ENCODE measurements at regions not wholly inside any gene's neighbourhood (a gene's known extent, or its start where the extent isn't known, plus 50 kb on each side); places are given as distances from the start of the nearest gene placed in this dataset.
A peak's percentile ranks its signal among the peaks of the same experiment; 100 is the strongest.

DNA sequence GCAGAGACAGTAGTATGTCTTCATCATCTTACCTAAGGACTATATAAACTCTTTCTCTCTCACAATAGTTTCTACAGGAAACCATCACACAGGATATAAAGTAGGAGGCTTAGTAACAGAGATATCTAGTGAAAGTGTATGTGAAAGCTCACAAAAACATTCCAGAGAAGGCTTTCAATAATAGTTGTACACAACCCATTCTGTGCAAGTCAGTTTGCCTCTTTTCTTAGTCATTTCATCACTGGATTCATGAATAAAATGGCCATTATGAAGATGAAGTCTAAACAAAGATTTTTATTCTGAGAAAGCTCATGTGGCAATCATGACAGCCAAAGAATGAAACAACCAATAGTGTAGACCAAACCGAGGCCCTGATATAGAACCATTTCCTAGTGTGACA is 178.8 kb downstream of the GNAT3 start:
- H3K36me3 ChIP-seq (ENCODE audit: control insufficient read depth in 2 of 3, insufficient read depth in 3 of 3, low read length in 3 of 3), result no peaks in the 10 kb centered on the region
- no peaks in the 10 kb centered on the region for H3K27me3 ChIP-seq (ENCODE audit: control insufficient read depth in 2 of 2, insufficient read depth in 2 of 2, low read length in 2 of 2)
- H3K4me3 ChIP-seq (ENCODE audit: low read length), result no peak overlapping the region
- Mint-ChIP-seq H3K27ac (no peak overlapping the region), H3K9me3 (peaks cover 0 to 3% (median 0%) of the 10 kb centered on the region in 11 donors), H3K27me3 (no peaks in the 10 kb centered on the region), H3K36me3 (peaks cover 0 to 4% (median 0%) of the 10 kb centered on the region in 5 donors), H3K4me3 (no peak overlapping the region), H3K4me1 (no peaks in the 10 kb centered on the region)
- H3K9me3 ChIP-seq (ENCODE audit: control insufficient read depth in 2 of 3, low read length in 3 of 3), result no peaks in the 10 kb centered on the region
- no peak for ATAC-seq
- CTCF ChIA-PET, result no interaction called here
- no peak overlapping the region for H3K27ac ChIP-seq (ENCODE audit: low read depth, low read length)
- no peaks in the 10 kb centered on the region for H3K4me1 ChIP-seq (ENCODE audit: control insufficient read depth in 2 of 2, insufficient read depth in 2 of 2, low read length in 2 of 2)
- no peak for DNase-seq
- POLR2A ChIA-PET, result no interaction called here
- intact Hi-C loops (cut with micrococcal nuclease), result no loop called here

DNA sequence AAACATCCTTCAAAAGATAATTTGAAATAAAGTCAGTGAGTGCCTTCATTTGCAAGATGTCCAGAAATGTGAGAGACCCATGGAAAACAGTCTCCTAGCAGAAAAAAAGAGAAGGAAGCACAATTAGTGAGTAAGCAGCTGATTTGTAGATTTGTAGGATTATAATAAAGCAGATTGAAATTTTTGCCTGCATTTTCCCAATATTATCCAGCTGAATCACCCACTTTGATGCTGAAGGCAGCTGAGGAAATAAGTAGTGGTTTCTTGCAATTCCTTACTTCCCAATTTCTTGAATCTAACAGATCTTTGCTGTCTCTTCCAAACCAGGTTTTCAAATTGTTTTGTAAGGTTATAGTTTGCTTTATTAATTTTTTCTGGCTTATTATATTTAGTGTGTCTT is 181.4 kb downstream of the GNAT3 start:
- intact Hi-C loops (cut with micrococcal nuclease), result no loop called here
- H3K27ac Mint-ChIP-seq, result no peak overlapping the region
- ChIA-PET POLR2A (no interaction called here), CTCF (no interaction called here)
- peaks cover 0 to 11% (median 0%) of the 10 kb centered on the region in 11 donors for H3K9me3 Mint-ChIP-seq
- Histone ChIP-seq H3K27me3 (ENCODE audit: control insufficient read depth in 2 of 2, insufficient read depth in 2 of 2, low read length in 2 of 2) (no peaks in the 10 kb centered on the region), H3K9me3 (ENCODE audit: control insufficient read depth in 2 of 3, low read length in 3 of 3) (no peaks in the 10 kb centered on the region), H3K4me1 (ENCODE audit: control insufficient read depth in 2 of 2, insufficient read depth in 2 of 2, low read length in 2 of 2) (no peaks in the 10 kb centered on the region), H3K36me3 (ENCODE audit: control insufficient read depth in 2 of 3, insufficient read depth in 3 of 3, low read length in 3 of 3) (no peaks in the 10 kb centered on the region), H3K4me3 (ENCODE audit: low read length) (no peak overlapping the region), H3K27ac (ENCODE audit: low read depth, low read length) (no peak overlapping the region)
- ATAC-seq (no peak), DNase-seq (no peak)
- H3K4me3 Mint-ChIP-seq, result no peak overlapping the region
- no peaks in the 10 kb centered on the region for H3K27me3 Mint-ChIP-seq
- no peaks in the 10 kb centered on the region for H3K36me3 Mint-ChIP-seq
- H3K4me1 Mint-ChIP-seq, result no peaks in the 10 kb centered on the region

DNA sequence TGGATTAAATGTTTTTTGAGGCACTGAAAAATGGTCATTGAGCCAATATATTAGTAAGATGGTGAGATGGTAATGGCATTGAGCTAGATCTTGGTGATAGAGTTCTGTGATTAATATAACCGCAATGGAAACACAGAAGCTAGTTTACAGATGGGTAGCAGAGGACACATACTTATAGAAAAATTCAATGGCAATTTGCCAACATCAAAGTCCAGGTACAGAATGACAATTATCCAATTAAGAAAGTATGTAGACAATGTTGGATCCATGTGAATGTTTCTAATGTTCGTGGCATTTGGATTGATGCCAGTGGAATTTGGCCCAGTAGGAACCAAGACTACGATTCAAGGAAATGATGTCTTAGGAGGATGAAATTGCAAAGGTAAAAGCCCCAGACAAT is 187.8 kb downstream of the GNAT3 start:
- Histone ChIP-seq H3K4me1 (ENCODE audit: control insufficient read depth in 2 of 2, insufficient read depth in 2 of 2, low read length in 2 of 2) (no peaks in the 10 kb centered on the region), H3K9me3 (ENCODE audit: control insufficient read depth in 2 of 3, low read length in 3 of 3) (no peaks in the 10 kb centered on the region), H3K27me3 (ENCODE audit: control insufficient read depth in 2 of 2, insufficient read depth in 2 of 2, low read length in 2 of 2) (no peaks in the 10 kb centered on the region), H3K36me3 (ENCODE audit: control insufficient read depth in 2 of 3, insufficient read depth in 3 of 3, low read length in 3 of 3) (no peaks in the 10 kb centered on the region), H3K4me3 (ENCODE audit: low read length) (no peak overlapping the region), H3K27ac (ENCODE audit: low read depth, low read length) (no peak overlapping the region)
- Mint-ChIP-seq H3K27ac (no peak overlapping the region), H3K9me3 (peaks cover 0 to 11% (median 0%) of the 10 kb centered on the region in 11 donors), H3K27me3 (no peaks in the 10 kb centered on the region), H3K36me3 (no peaks in the 10 kb centered on the region), H3K4me1 (no peaks in the 10 kb centered on the region), H3K4me3 (no peak overlapping the region)
- ChIA-PET CTCF (no interaction called here), POLR2A (no interaction called here)
- no peak for DNase-seq
- intact Hi-C loops (cut with micrococcal nuclease), result no loop called here
- no peak for ATAC-seq

DNA sequence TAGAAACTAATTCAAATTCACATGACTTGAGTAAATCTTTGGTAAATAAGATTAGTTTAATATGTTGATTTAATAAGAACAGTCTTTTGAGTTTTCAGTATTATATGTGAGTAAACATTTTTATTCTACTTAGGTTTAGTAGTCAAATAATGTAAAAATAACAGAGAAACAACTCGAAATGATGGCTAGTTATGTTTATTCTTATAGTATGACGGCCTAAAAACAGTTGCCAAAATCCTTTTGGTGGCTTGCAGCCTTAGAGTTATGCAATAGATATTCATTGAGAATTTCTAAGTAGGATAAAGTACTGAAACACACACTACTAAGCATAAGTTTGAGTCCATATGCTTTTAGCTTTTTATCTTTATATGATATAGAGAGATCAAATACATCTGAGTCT is 184.8 kb downstream of the GNAI1 start:
- ATAC-seq, result no peak
- Histone ChIP-seq H3K9me3 (ENCODE audit: control insufficient read depth in 2 of 3, low read length in 3 of 3) (no peaks in the 10 kb centered on the region), H3K27ac (ENCODE audit: low read depth, low read length) (no peak overlapping the region), H3K27me3 (ENCODE audit: control insufficient read depth in 2 of 2, insufficient read depth in 2 of 2, low read length in 2 of 2) (no peaks in the 10 kb centered on the region), H3K4me1 (ENCODE audit: control insufficient read depth in 2 of 2, insufficient read depth in 2 of 2, low read length in 2 of 2) (no peaks in the 10 kb centered on the region), H3K4me3 (ENCODE audit: low read length) (no peak overlapping the region), H3K36me3 (ENCODE audit: control insufficient read depth in 2 of 3, insufficient read depth in 3 of 3, low read length in 3 of 3) (no peaks in the 10 kb centered on the region)
- H3K27me3 Mint-ChIP-seq, result no peaks in the 10 kb centered on the region
- no peak for DNase-seq
- no peaks in the 10 kb centered on the region for H3K36me3 Mint-ChIP-seq
- ChIA-PET POLR2A (no interaction called here), CTCF (no interaction called here)
- no peaks in the 10 kb centered on the region for H3K4me1 Mint-ChIP-seq
- no peak overlapping the region for H3K27ac Mint-ChIP-seq
- intact Hi-C loops (cut with micrococcal nuclease), result no loop called here
- H3K4me3 Mint-ChIP-seq, result no peak overlapping the region
- H3K9me3 Mint-ChIP-seq, result peaks cover 0 to 3% (median 0%) of the 10 kb centered on the region in 11 donors

DNA sequence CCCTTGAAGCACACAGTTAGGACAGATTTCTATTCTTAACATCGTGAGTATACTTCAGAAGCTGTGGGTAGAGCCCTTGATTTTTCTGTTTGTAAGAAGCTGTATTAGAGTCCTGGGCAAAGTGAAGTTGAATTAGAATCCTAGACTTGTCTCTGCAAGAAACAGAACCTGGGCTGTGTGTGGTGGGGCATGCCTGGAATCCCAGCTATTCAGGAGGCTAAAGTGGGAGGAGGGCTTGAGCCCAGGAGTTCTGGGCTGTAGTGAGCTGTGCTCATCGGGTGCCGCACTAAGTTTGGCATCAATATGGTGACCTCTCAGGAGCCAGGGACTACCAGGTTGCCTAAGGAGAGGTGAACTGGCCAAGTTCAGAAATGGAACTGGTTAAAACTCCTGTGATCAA is 183.4 kb downstream of the GNAI1 start:
- no peaks in the 10 kb centered on the region for H3K9me3 ChIP-seq (ENCODE audit: control insufficient read depth in 2 of 3, low read length in 3 of 3)
- intact Hi-C loops (cut with micrococcal nuclease), result no loop called here
- DNase-seq (no peak), ATAC-seq (no peak)
- Mint-ChIP-seq H3K9me3 (peaks cover 0 to 3% (median 0%) of the 10 kb centered on the region in 11 donors), H3K36me3 (no peaks in the 10 kb centered on the region), H3K27ac (peak overlapping the region in 1 of 9 donors; percentile 6), H3K4me3 (no peak overlapping the region), H3K27me3 (no peaks in the 10 kb centered on the region), H3K4me1 (no peaks in the 10 kb centered on the region)
- H3K27ac ChIP-seq (ENCODE audit: low read depth, low read length), result no peak overlapping the region
- no peaks in the 10 kb centered on the region for H3K36me3 ChIP-seq (ENCODE audit: control insufficient read depth in 2 of 3, insufficient read depth in 3 of 3, low read length in 3 of 3)
- no peaks in the 10 kb centered on the region for H3K4me1 ChIP-seq (ENCODE audit: control insufficient read depth in 2 of 2, insufficient read depth in 2 of 2, low read length in 2 of 2)
- H3K4me3 ChIP-seq (ENCODE audit: low read length), result no peak overlapping the region
- no peaks in the 10 kb centered on the region for H3K27me3 ChIP-seq (ENCODE audit: control insufficient read depth in 2 of 2, insufficient read depth in 2 of 2, low read length in 2 of 2)
- POLR2A ChIA-PET, result no interaction called here
- CTCF ChIA-PET, result no interaction called here

DNA sequence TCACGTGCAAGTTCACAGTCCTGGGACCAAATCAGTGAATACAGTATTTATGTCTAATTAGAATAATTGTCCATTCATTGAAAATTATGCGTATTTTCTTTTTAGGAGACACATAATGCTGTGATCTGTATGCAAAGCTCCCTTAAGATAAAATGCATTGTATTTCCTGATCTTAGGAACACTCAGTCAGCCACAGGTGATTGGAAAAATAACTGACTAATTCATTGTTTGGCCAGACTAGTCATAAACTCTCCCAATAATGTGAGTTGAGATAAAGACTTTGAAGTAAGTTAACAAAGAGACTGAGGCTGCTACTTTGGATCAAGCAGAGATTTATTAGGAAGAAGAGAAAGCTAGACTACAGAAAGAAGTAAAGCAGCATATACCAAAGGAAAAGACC is 182.2 kb downstream of the GNAI1 start:
- H3K27me3 Mint-ChIP-seq, result no peaks in the 10 kb centered on the region
- no peak overlapping the region for H3K27ac Mint-ChIP-seq
- H3K4me1 Mint-ChIP-seq, result peaks cover 0 to 8% (median 7%) of the 10 kb centered on the region in 7 donors
- H3K4me1 ChIP-seq (ENCODE audit: control insufficient read depth in 2 of 2, insufficient read depth in 2 of 2, low read length in 2 of 2), result peaks cover 0 to 11% of the 10 kb centered on the region in 2 donors
- intact Hi-C loops (cut with micrococcal nuclease), result no loop called here
- no peaks in the 10 kb centered on the region for H3K36me3 Mint-ChIP-seq
- no peak overlapping the region for H3K27ac ChIP-seq (ENCODE audit: low read depth, low read length)
- ChIA-PET CTCF (no interaction called here), POLR2A (interaction anchor here (0.6 kb wide), 1 partner anchor 1955 kb away, joined by 5 read pairs; no protein-coding TSS in a partner anchor)
- peaks cover 0 to 3% (median 0%) of the 10 kb centered on the region in 11 donors for H3K9me3 Mint-ChIP-seq
- H3K36me3 ChIP-seq (ENCODE audit: control insufficient read depth in 2 of 3, insufficient read depth in 3 of 3, low read length in 3 of 3), result no peaks in the 10 kb centered on the region
- no peak overlapping the region for H3K4me3 Mint-ChIP-seq
- no peaks in the 10 kb centered on the region for H3K27me3 ChIP-seq (ENCODE audit: control insufficient read depth in 2 of 2, insufficient read depth in 2 of 2, low read length in 2 of 2)
- no peak for DNase-seq
- no peak for ATAC-seq
- no peak overlapping the region for H3K4me3 ChIP-seq (ENCODE audit: low read length)
- H3K9me3 ChIP-seq (ENCODE audit: control insufficient read depth in 2 of 3, low read length in 3 of 3), result no peaks in the 10 kb centered on the region

DNA sequence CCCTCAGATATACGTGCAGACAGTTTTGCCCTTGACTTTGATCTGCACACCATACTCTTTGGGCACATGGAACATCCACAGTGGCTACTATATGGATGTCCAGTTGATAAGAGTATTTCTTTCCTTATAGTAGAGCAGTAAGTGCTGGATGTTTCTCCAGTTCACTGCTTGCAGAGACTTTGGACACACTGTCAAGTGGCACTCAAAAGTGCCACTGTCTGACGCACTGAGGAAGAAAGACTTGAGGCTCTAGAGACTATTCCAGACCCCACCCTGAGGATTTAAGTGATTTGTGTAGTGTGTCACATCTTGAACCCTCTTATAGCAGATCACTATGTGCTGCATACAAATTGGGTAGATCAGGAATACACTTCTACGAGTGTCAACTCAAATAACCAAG is 179.1 kb downstream of the GNAI1 start:
- H3K27ac Mint-ChIP-seq, result no peak overlapping the region
- CTCF ChIA-PET, result no interaction called here

More for the DNA sequence above, 179.1 kb downstream of the GNAI1 start:
- Histone ChIP-seq H3K4me1 (ENCODE audit: control insufficient read depth in 2 of 2, insufficient read depth in 2 of 2, low read length in 2 of 2) (peaks cover 0 to 24% of the 10 kb centered on the region in 2 donors), H3K4me3 (ENCODE audit: low read length) (no peak overlapping the region), H3K36me3 (ENCODE audit: control insufficient read depth in 2 of 3, insufficient read depth in 3 of 3, low read length in 3 of 3) (no peaks in the 10 kb centered on the region), H3K9me3 (ENCODE audit: control insufficient read depth in 2 of 3, low read length in 3 of 3) (no peaks in the 10 kb centered on the region), H3K27me3 (ENCODE audit: control insufficient read depth in 2 of 2, insufficient read depth in 2 of 2, low read length in 2 of 2) (no peaks in the 10 kb centered on the region), H3K27ac (ENCODE audit: low read depth, low read length) (no peak overlapping the region)
- peaks cover 0 to 35% (median 28%) of the 10 kb centered on the region in 7 donors for H3K4me1 Mint-ChIP-seq
- intact Hi-C loops (cut with micrococcal nuclease), result loop anchor here in 1 of 2 donors (5.0 kb wide), 1 partner anchor 79 kb away; no protein-coding TSS in a partner anchor
- peaks cover 0 to 6% (median 0%) of the 10 kb centered on the region in 11 donors for H3K9me3 Mint-ChIP-seq
- H3K27me3 Mint-ChIP-seq, result no peaks in the 10 kb centered on the region
- DNase-seq (no peak), ATAC-seq (no peak)
- POLR2A ChIA-PET, result no interaction called here
- no peaks in the 10 kb centered on the region for H3K36me3 Mint-ChIP-seq
- H3K4me3 Mint-ChIP-seq, result no peak overlapping the region

Measured in naive thymus-derived CD4-positive, alpha-beta T cell (primary cell).